Activated CD8-positive, alpha-beta T cell treated with anti-CD3 and anti-CD28 coated beads for 36 hours (primary cell): ENCODE measurements at regions not wholly inside any gene's neighbourhood (a gene's known extent, or its start where the extent isn't known, plus 50 kb on each side); places are given as distances from the start of the nearest gene placed in this dataset.

Source experiments
- ATAC-seq: fragments of 200-7000 bp; cut with Tn5 transposase; one replicate; pipeline ENCODE4 v1.10.0; 2021; ENCODE audit warnings: mild to moderate bottlenecking, moderate library complexity
- CTCF ChIA-PET: fragments of 350-600 bp; sonication (Branson Sonifier 250); formaldehyde crosslinking; loops from one replicate; lab custom pipeline; 2021; ENCODE audit warnings: antibody characterized with exemption; lab: Charles Lee
- POLR2A ChIA-PET: fragments of 350-600 bp; sonication (Branson Sonifier 250); formaldehyde crosslinking; loops from one replicate; lab custom pipeline; 2021; ENCODE audit warnings: antibody characterized with exemption; lab: Charles Lee
- DNase-seq: peaks from one replicate; pipeline ENCODE4 v3.0.0-alpha.2; 2020
- H3K27ac Mint-ChIP-seq: one replicate; pipeline ENCODE4 v1.8.0; 2021; ENCODE audit warnings: mild to moderate bottlenecking, mixed read lengths
- H3K27me3 Mint-ChIP-seq: one replicate; pipeline ENCODE4 v1.8.0; 2021; ENCODE audit warnings: mixed read lengths
- H3K36me3 Mint-ChIP-seq: one replicate; pipeline ENCODE4 v1.8.0; 2021; ENCODE audit warnings: low read depth, mixed read lengths
- H3K4me1 Mint-ChIP-seq: one replicate; pipeline ENCODE4 v1.8.0; 2021; ENCODE audit warnings: low read depth, mixed read lengths
- H3K4me3 Mint-ChIP-seq: one replicate; pipeline ENCODE4 v1.8.0; 2021; ENCODE audit warnings: mild to moderate bottlenecking, moderate library complexity, mixed read lengths
- H3K9me3 Mint-ChIP-seq: one replicate; pipeline ENCODE4 v1.8.0; 2021; ENCODE audit warnings: mixed read lengths
- intact Hi-C: fragments of 100-400 bp; cut with micrococcal nuclease; formaldehyde crosslinking; loops from one replicate; pipeline ENCODE4 v1.10.0; 2022
- TF ChIP-seq, protein P1 (sequence below): fragments of 200-600 bp; IDR thresholded peaks from one replicate; pipeline ENCODE4 v1.8.0; 2022; ENCODE audit warnings: antibody characterized with exemption, mild to moderate bottlenecking

DNA sequence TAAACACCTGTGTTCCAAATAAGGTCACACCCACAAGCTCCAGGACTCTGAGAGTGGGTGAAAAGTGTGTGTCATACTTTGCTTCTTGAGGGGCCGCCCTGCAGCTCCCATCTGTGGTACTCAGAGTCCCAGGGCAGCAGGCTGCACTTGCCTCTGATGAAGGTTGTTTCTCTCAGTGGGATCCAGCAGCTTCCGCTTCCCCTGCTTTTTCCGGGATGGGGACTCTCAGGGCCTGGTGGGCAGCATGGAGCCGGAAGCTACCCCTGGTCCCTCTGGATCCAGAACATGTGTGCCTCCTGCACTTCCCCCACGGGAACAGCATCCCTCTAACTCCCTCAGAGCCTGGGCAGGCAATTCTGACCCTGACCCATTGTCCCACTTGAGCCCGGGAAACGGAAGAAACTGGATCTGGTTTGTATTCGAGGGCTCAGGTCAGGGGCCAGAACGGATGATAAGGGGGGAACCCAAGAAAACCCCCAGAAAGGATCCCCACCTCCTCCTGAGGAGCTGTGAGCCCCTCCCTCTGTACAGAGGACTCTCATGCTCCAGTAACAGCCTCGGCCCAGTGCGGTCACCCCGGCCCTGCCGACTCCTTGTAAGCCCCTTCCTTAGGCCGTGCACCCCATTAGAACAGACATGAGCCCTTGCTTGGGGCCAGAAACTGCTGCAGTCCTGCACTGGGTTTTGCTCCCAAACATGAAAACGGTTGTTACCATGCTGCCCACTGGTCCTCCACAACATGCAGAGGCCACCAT is 189.5 kb upstream of the C1orf174 start:
- DNase-seq, result no peak
- H3K36me3 Mint-ChIP-seq, result no peaks in the 10 kb centered on the region
- H3K27ac Mint-ChIP-seq, result no peak overlapping the region
- no peaks in the 10 kb centered on the region for H3K4me1 Mint-ChIP-seq
- no peak overlapping the region for H3K4me3 Mint-ChIP-seq
- intact Hi-C loops, result no loop called here
- TF ChIP-seq, protein P1, sequence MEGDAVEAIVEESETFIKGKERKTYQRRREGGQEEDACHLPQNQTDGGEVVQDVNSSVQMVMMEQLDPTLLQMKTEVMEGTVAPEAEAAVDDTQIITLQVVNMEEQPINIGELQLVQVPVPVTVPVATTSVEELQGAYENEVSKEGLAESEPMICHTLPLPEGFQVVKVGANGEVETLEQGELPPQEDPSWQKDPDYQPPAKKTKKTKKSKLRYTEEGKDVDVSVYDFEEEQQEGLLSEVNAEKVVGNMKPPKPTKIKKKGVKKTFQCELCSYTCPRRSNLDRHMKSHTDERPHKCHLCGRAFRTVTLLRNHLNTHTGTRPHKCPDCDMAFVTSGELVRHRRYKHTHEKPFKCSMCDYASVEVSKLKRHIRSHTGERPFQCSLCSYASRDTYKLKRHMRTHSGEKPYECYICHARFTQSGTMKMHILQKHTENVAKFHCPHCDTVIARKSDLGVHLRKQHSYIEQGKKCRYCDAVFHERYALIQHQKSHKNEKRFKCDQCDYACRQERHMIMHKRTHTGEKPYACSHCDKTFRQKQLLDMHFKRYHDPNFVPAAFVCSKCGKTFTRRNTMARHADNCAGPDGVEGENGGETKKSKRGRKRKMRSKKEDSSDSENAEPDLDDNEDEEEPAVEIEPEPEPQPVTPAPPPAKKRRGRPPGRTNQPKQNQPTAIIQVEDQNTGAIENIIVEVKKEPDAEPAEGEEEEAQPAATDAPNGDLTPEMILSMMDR, result no peak
- ChIA-PET POLR2A (no interaction called here), CTCF (no interaction called here)
- H3K9me3 Mint-ChIP-seq, result peaks cover 2% of the 10 kb centered on the region
- no peak for ATAC-seq
- H3K27me3 Mint-ChIP-seq, result no peaks in the 10 kb centered on the region

DNA sequence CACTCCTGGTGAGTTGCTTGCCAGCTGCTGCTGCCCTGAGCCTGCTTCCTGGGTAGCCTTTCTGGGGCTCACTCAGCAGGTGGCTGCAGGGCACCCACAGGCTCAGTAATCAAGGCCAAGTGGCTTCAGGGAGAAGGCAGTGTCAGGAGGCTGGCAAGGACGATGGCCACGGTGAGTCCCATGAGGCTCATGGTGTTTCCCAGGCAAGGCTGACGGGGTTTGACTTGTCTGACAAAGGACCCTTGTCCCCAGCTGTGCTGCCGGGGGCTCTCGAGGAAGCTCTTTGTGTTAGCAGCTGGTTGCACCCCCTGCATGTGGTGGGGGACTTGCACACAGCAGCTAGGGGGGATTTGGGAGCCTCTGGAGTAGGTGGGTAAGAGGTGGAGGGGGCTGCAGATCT is 190.5 kb upstream of the C1orf174 start:
- ATAC-seq, result no peak

DNA sequence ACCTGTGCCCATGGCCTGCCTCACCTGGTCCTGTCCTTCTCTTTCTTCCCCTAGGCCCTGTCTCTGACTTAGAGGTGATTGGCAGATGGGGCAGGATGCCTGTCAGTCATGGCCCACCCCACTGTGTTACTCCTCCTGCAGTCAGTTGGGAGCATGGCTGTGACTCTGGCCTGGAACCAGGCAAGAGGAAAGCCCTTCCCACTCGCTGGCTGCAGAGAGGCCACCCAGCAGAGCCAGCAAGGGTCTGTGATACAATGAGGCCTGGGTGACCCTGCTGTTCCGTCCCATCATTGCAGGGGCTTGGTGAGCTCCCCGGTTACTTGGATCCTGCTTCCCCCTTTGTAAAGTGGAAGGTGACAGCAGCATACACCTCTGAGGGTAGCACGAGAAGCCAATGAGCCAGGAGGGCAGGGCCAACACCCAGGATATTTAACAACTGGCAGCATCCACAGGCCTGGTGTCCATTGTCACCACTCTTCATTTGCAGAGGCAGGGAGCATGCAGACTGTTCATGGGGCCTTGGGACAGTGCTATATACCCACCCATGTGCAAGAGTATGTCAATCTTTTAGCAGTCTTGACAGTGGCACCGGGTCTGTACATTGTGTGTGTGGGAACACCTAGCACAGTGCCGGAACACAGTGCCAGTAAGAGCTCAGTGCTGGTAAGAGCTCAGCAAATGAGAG is 191.0 kb upstream of the C1orf174 start:
- ATAC-seq, result no peak
- H3K27me3 Mint-ChIP-seq, result no peaks in the 10 kb centered on the region
- no peak for DNase-seq
- peaks cover 8% of the 10 kb centered on the region for H3K9me3 Mint-ChIP-seq
- H3K4me1 Mint-ChIP-seq, result no peaks in the 10 kb centered on the region
- no peak overlapping the region for H3K27ac Mint-ChIP-seq
- ChIA-PET POLR2A (interaction anchor here (0.6 kb wide), 1 partner anchor 138 kb away, joined by 3 read pairs; no protein-coding TSS in a partner anchor), CTCF (no interaction called here)
- H3K4me3 Mint-ChIP-seq, result no peak overlapping the region
- H3K36me3 Mint-ChIP-seq, result no peaks in the 10 kb centered on the region
- TF ChIP-seq, protein P1, result no peak
- intact Hi-C loops, result no loop called here

More for the DNA sequence above, 190.5 kb upstream of the C1orf174 start:
- TF ChIP-seq, protein P1, result no peak
- Mint-ChIP-seq H3K4me3 (no peak overlapping the region), H3K36me3 (no peaks in the 10 kb centered on the region), H3K27ac (no peak overlapping the region), H3K9me3 (peaks cover 4% of the 10 kb centered on the region), H3K27me3 (no peaks in the 10 kb centered on the region), H3K4me1 (no peaks in the 10 kb centered on the region)
- POLR2A ChIA-PET, result no interaction called here
- intact Hi-C loops, result no loop called here
- CTCF ChIA-PET, result no interaction called here
- DNase-seq, result no peak

DNA sequence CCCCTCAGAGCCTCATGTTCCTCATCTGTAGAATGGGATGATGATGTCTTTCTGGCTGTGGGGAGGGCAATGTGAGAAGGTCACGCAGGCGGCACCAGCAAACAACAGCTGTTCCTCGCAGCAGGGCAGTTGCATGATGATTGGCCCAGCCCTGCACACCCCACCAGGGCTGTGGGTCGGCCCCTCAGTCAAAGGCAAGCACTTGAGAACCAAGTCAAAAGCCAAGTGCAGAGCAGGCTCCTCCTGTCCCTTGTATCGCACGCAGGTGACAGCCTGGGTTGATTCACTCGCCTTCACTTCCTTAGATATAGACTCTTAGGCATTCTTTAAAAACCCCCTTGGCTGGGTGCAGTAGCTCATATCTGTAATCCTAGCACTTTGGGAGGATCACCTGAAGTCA is 191.9 kb upstream of the C1orf174 start:
- Mint-ChIP-seq H3K27ac (no peak overlapping the region), H3K4me3 (no peak overlapping the region), H3K36me3 (no peaks in the 10 kb centered on the region), H3K9me3 (peaks cover 16% of the 10 kb centered on the region), H3K4me1 (no peaks in the 10 kb centered on the region), H3K27me3 (no peaks in the 10 kb centered on the region)
- intact Hi-C loops, result no loop called here
- TF ChIP-seq, protein P1, result no peak
- no peak for ATAC-seq
- POLR2A ChIA-PET, result no interaction called here
- CTCF ChIA-PET, result no interaction called here
- no peak for DNase-seq
